VCaP (cell line): ENCODE measurements at regions not wholly inside any gene's neighbourhood (a gene's known extent, or its start where the extent isn't known, plus 50 kb on each side); places are given as distances from the start of the nearest gene placed in this dataset.

Experiments
- H3K27ac ChIP-seq: fragments of 450-650 bp; 2 replicates; pipeline ENCODE4 v1.5.1; 2017
- CTCF ChIP-seq: fragments of 450-650 bp; conservative IDR thresholded peaks from 2 replicates; pipeline ENCODE4 v1.5.1; 2017; ENCODE audit warnings: mild to moderate bottlenecking, moderate library complexity

GRCh38 chr3:167120828-167121227, 259.3 kb downstream of the ZBBX start:
- TF ChIP-seq CTCF = no peak

GRCh38 chr3:167116120-167116922, 263.8 kb downstream of the ZBBX start:
- no peak for TF ChIP-seq CTCF
- H3K27ac ChIP-seq = no peak overlapping the region

More at GRCh38 chr3:167120828-167121227, 259.3 kb downstream of the ZBBX start:
- H3K27ac ChIP-seq = no peak overlapping the region

- no peak overlapping the region for H3K27ac ChIP-seq
- no peak for TF ChIP-seq CTCF
Observed at GRCh38 chr3:167115331-167115934, 264.7 kb downstream of the ZBBX start.

- TF ChIP-seq CTCF = no peak
- H3K27ac ChIP-seq = no peak overlapping the region
Observed at GRCh38 chr3:167114619-167115018, 265.5 kb downstream of the ZBBX start.

GRCh38 chr3:167113035-167113830, 266.9 kb downstream of the ZBBX start:
- TF ChIP-seq CTCF = no peak

GRCh38 chr3:167110901-167111300, 269.2 kb downstream of the ZBBX start:
- H3K27ac ChIP-seq = no peak overlapping the region
- no peak for TF ChIP-seq CTCF

More at GRCh38 chr3:167113035-167113830, 266.9 kb downstream of the ZBBX start:
- H3K27ac ChIP-seq = no peak overlapping the region

GRCh38 chr3:167109746-167110145, 270.4 kb downstream of the ZBBX start:
- no peak overlapping the region for H3K27ac ChIP-seq
- no peak for TF ChIP-seq CTCF
